Adrenal gland (tissue), 5 donors: ENCODE measurements at regions not wholly inside any gene's neighbourhood (a gene's known extent, or its start where the extent isn't known, plus 50 kb on each side); places are given as distances from the start of the nearest gene placed in this dataset.

Source experiments
- POLR2A ChIP-seq, 2 donors: fragments of 450-650 bp; IDR thresholded peaks; one replicate each; pipeline ENCODE4 v1.6.1; 2017; ENCODE audit warnings: antibody characterized with exemption in 2 of 2, mild to moderate bottlenecking in 2 of 2, moderate library complexity in 1 of 2
- TF ChIP-seq, protein P1 (sequence below), 6 experiments: fragments of 450-650 bp in 4 of 6; fragments of 200-600 bp in 2 of 6; sonication (generic) in 1 of 6; IDR thresholded peaks; 1 replicate in 5 of 6; 2 replicates in 1 of 6; pipeline versions ENCODE4 v1.5.1 to v1.8.0; 2016 to 2021; ENCODE audit warnings: antibody characterized with exemption in 6 of 6, mild to moderate bottlenecking in 2 of 6, moderate library complexity in 1 of 6
- donor health status: DM: no; HTN: no; CAD: no.

DNA sequence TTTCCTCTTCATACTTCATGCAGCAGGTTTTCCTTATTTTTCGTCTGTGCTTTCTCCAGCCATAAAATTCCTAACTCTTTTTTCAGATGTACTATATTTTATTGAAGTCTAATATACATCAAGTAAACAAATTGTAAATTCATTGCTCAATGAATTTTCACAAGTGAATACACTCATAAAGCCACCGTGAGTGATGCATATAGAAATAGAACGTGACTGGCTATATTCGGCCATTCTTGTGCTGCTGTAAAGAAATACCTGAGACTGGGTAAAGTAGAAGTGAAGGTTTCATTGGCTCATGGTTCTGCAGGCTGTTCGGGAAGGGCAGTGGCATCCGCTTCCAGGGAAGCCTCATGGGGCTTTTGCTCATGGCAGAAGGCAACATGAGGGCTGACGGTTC is 868.4 kb upstream of the EEF2KMT start:
- TF ChIP-seq, protein P1, sequence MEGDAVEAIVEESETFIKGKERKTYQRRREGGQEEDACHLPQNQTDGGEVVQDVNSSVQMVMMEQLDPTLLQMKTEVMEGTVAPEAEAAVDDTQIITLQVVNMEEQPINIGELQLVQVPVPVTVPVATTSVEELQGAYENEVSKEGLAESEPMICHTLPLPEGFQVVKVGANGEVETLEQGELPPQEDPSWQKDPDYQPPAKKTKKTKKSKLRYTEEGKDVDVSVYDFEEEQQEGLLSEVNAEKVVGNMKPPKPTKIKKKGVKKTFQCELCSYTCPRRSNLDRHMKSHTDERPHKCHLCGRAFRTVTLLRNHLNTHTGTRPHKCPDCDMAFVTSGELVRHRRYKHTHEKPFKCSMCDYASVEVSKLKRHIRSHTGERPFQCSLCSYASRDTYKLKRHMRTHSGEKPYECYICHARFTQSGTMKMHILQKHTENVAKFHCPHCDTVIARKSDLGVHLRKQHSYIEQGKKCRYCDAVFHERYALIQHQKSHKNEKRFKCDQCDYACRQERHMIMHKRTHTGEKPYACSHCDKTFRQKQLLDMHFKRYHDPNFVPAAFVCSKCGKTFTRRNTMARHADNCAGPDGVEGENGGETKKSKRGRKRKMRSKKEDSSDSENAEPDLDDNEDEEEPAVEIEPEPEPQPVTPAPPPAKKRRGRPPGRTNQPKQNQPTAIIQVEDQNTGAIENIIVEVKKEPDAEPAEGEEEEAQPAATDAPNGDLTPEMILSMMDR (IDR thresholded peaks at IDR 0.05): no peak
- TF ChIP-seq POLR2A (IDR thresholded peaks at IDR 0.05): no peak
